ENCODE measurements at regions not wholly inside any gene's neighbourhood (a gene's known extent, or its start where the extent isn't known, plus 50 kb on each side); places are given as distances from the start of the nearest gene placed in this dataset.

DNA sequence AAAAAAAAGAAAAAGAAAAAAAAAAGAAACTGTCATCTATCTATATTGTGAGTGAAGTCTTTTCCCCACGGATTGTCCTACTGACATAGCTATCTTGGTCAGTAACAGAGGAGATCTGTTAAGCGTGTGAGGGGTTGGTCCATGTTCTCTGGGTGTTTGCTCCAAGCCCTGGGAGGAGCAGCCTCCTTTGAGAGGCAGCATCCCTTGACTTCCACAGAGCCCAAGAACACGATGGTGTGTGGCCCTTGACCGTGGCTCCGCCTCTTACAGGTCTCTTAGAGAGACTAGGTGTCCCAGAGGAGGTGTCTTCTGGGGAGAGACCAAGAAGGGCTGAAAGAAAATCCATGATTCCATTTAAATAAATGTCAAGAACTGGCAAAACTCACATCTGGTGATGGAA is 60.1 kb upstream of the GTSF1L start:
- TF ChIP-seq POLR2A (IDR thresholded peaks at IDR 0.05; ENCODE audit: low read depth, low read length) (no peak), MXI1 (IDR thresholded peaks at IDR 0.05; ENCODE audit: borderline replicate concordance, low read depth, low read length) (no peak), CEBPB (IDR thresholded peaks at IDR 0.05; ENCODE audit: low read depth, low read length) (no peak), RFX5 (IDR thresholded peaks at IDR 0.05; ENCODE audit: low read depth, low read length) (no peak), NFE2L2 (IDR thresholded peaks at IDR 0.05; ENCODE audit: low read depth, low read length) (no peak), RAD21 (IDR thresholded peaks at IDR 0.05; ENCODE audit: low read length) (no peak), BHLHE40 (IDR thresholded peaks at IDR 0.05; ENCODE audit: low read depth, low read length) (no peak), SMC3 (IDR thresholded peaks at IDR 0.05; ENCODE audit: low read depth, low read length) (no peak), FOS (IDR thresholded peaks at IDR 0.05; ENCODE audit: low read depth, low read length) (no peak)
- TF ChIP-seq, protein P1, sequence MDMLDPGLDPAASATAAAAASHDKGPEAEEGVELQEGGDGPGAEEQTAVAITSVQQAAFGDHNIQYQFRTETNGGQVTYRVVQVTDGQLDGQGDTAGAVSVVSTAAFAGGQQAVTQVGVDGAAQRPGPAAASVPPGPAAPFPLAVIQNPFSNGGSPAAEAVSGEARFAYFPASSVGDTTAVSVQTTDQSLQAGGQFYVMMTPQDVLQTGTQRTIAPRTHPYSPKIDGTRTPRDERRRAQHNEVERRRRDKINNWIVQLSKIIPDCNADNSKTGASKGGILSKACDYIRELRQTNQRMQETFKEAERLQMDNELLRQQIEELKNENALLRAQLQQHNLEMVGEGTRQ (IDR thresholded peaks at IDR 0.05; ENCODE audit: low read depth, low read length) = no peak
- TF ChIP-seq, protein P2, sequence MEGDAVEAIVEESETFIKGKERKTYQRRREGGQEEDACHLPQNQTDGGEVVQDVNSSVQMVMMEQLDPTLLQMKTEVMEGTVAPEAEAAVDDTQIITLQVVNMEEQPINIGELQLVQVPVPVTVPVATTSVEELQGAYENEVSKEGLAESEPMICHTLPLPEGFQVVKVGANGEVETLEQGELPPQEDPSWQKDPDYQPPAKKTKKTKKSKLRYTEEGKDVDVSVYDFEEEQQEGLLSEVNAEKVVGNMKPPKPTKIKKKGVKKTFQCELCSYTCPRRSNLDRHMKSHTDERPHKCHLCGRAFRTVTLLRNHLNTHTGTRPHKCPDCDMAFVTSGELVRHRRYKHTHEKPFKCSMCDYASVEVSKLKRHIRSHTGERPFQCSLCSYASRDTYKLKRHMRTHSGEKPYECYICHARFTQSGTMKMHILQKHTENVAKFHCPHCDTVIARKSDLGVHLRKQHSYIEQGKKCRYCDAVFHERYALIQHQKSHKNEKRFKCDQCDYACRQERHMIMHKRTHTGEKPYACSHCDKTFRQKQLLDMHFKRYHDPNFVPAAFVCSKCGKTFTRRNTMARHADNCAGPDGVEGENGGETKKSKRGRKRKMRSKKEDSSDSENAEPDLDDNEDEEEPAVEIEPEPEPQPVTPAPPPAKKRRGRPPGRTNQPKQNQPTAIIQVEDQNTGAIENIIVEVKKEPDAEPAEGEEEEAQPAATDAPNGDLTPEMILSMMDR (conservative IDR thresholded peaks at IDR 0.05; ENCODE audit: low read depth, low read length) = no peak
